Bronchial epithelial cell (primary cell): ENCODE measurements at regions not wholly inside any gene's neighbourhood (a gene's known extent, or its start where the extent isn't known, plus 50 kb on each side); places are given as distances from the start of the nearest gene placed in this dataset.

Experiments
- DNase-seq: peaks from one replicate; pipeline ENCODE4 v3.0.0-alpha.2; 2010; ENCODE audit warnings: low read depth
- FAIRE-seq: peaks from 2 replicates; lab custom pipeline; 2011; peaks lifted over from hg19 to GRCh38; lab: Jason Lieb, UNC
- H3K27me3 ChIP-seq: 2 replicates; pipeline ENCODE4 v1.5.1; 2011; ENCODE audit warnings: low read length; ENCODE audit not compliant: control insufficient read depth, insufficient read depth
- H3K36me3 ChIP-seq: 2 replicates; pipeline ENCODE4 v1.5.1; 2011; ENCODE audit warnings: low read length; ENCODE audit not compliant: control insufficient read depth, insufficient read depth
- H3K4me3 ChIP-seq: 2 replicates; pipeline ENCODE4 v1.5.1; 2011; ENCODE audit warnings: mild to moderate bottlenecking, low read depth, low read length, control low read depth
- TF ChIP-seq, protein P1 (sequence below): IDR thresholded peaks from 2 replicates; pipeline ENCODE4 v1.5.1; 2011; ENCODE audit warnings: mild to moderate bottlenecking, moderate library complexity, low read length, control low read depth, inconsistent platforms; ENCODE audit not compliant: insufficient read depth, severe bottlenecking

DNA sequence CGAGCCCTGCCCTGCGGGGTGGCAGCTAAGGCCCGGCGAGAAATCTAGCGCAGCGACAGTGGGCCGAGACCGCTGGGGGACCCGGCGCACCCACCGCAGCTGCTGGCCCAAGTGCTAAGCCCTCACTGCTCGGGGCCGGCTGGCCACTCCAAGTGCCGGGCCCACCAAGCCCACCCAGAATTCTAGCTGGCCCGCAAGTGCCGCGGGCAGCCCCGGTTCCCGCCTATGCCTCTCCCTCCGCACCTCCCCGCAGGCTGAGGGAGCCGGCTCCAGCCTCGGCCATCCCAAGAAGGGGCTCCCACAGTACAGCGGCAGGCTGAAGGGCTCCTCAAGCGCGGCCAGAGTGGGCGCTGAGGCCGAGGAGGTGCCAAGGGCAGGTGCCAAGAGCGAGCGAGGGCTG, 55.2 kb upstream of the RND3 start:
- no peak for FAIRE-seq
- DNase-seq = no peak
- no peaks in the 10 kb centered on the region for H3K36me3 ChIP-seq
- TF ChIP-seq, protein P1, sequence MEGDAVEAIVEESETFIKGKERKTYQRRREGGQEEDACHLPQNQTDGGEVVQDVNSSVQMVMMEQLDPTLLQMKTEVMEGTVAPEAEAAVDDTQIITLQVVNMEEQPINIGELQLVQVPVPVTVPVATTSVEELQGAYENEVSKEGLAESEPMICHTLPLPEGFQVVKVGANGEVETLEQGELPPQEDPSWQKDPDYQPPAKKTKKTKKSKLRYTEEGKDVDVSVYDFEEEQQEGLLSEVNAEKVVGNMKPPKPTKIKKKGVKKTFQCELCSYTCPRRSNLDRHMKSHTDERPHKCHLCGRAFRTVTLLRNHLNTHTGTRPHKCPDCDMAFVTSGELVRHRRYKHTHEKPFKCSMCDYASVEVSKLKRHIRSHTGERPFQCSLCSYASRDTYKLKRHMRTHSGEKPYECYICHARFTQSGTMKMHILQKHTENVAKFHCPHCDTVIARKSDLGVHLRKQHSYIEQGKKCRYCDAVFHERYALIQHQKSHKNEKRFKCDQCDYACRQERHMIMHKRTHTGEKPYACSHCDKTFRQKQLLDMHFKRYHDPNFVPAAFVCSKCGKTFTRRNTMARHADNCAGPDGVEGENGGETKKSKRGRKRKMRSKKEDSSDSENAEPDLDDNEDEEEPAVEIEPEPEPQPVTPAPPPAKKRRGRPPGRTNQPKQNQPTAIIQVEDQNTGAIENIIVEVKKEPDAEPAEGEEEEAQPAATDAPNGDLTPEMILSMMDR = no peak
- no peaks in the 10 kb centered on the region for H3K27me3 ChIP-seq
- H3K4me3 ChIP-seq = no peak overlapping the region

DNA sequence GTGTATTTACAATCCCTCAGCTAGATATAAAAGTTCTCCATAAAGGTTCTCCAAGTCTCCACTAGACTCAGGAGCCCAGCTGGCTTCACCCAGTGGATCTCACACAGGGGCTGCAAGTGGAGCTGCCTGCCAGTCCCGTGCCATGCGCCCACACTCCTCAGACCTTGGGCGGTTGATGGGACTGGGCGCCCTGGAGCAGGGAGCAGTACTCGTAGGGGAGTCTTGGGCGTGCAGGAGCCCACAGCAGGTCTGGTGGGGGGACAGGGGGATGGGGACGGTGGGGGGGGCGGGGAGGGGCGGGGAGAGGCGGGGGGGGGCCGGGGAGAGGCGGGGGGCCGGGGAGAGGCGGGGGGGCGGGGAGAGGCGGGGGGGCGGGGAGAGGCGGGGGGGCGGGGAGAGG, 54.7 kb upstream of the RND3 start:
- Histone ChIP-seq H3K4me3 (no peak overlapping the region), H3K27me3 (no peaks in the 10 kb centered on the region), H3K36me3 (no peaks in the 10 kb centered on the region)
- no peak for DNase-seq
- TF ChIP-seq, protein P1 = no peak
- no peak for FAIRE-seq

DNA sequence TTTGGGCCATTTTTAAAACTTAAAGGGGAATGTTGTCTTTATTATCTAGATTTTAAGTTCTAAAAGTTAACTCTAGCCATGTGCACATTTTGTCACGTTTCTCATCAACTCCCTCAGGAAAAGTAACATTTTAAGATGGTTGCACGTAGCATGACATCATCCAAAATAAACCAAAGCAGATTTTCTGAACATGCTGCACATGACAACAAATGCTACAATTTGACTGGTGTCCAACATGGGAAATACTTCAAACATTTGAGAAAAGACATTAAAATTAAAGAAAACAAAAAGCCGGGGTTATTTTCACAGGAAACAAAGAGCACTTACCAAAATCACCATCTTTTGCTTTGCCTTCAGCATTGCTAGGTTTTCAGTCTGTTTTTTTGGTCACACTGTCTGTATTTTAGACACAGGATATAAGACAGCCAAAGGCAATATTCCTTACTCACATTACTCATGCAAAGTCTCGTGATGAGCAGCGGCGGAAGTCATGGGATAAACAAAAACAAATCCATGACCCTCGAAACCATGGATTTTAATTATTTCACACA, 51.3 kb upstream of the RND3 start:
- Histone ChIP-seq H3K27me3 (no peaks in the 10 kb centered on the region), H3K36me3 (no peaks in the 10 kb centered on the region), H3K4me3 (no peak overlapping the region)
- DNase-seq (no peak), FAIRE-seq (no peak)
- TF ChIP-seq, protein P1 = no peak
